ENCODE measurements at regions not wholly inside any gene's neighbourhood (a gene's known extent, or its start where the extent isn't known, plus 50 kb on each side); places are given as distances from the start of the nearest gene placed in this dataset.

- ChIA-PET CTCF (ENCODE audit: unreplicated experiment) (interaction anchor here (1.0 to 1.2 kb wide), 2 partner anchors 13 to 70 kb away, joined by 3 read pairs; no protein-coding TSS in a partner anchor), POLR2A (interaction anchor here (0.6 to 22.5 kb wide), 34 partner anchors 8 to 1676 kb away, joined by 3 to 505 read pairs (median 8); partner anchors contain the start of gene HMGN4)
- Histone ChIP-seq H3K4me3 (ENCODE audit: low read depth, low read length, poor library complexity, severe bottlenecking) (peak overlapping the region; percentile 91), H3K27ac (ENCODE audit: low read depth, low read length, poor library complexity, severe bottlenecking) (peak overlapping the region; percentile 93), H2AFZ (ENCODE audit: low read length) (no peak overlapping the region), H3K79me2 (ENCODE audit: insufficient read depth, low read depth, low read length) (peaks cover 16% of the 10 kb centered on the region; the same call in 1 of the 2 replicates), H3K4me2 (ENCODE audit: low read length) (peak overlapping the region; percentile 92), H3K36me3 (ENCODE audit: insufficient read depth, low read length) (peaks cover 8% of the 10 kb centered on the region), H3K9me3 (ENCODE audit: low read length) (no peaks in the 10 kb centered on the region), H3K9me2 (ENCODE audit: insufficient read depth, low read length) (no peaks in the 10 kb centered on the region), H3K4me1 (ENCODE audit: insufficient read depth, low read length, poor library complexity, severe bottlenecking) (peaks cover 31% of the 10 kb centered on the region), H4K20me1 (ENCODE audit: insufficient read depth, low read length) (no peaks in the 10 kb centered on the region; the same call in 1 of the 2 replicates)
- peak; percentile 87 for DNase-seq (ENCODE audit: low spot score)
- TF ChIP-seq EZH2phosphoT487 (IDR thresholded peaks at IDR 0.05; ENCODE audit: borderline replicate concordance, low read depth, low read length), result no peak
- no TSS peak for BruUV-seq (replicated peaks)
- intact Hi-C loops (cut with micrococcal nuclease; ENCODE audit: unreplicated experiment), result loop anchor here (5.0 kb wide), 4 partner anchors 76 to 1696 kb away; a partner anchor contains a TSS
Measured at GRCh38 chr6:26195924-26196845, 109.0 kb downstream of the HFE start.

- ChIA-PET CTCF (ENCODE audit: unreplicated experiment) (interaction anchor here (1.0 to 1.2 kb wide), 2 partner anchors 14 to 69 kb away, joined by 3 read pairs; no protein-coding TSS in a partner anchor), POLR2A (interaction anchor here (0.6 to 22.5 kb wide), 50 partner anchors 8 to 1696 kb away, joined by 3 to 505 read pairs (median 5); a partner anchor contains a TSS)
- Histone ChIP-seq H3K9me3 (ENCODE audit: low read length) (no peaks in the 10 kb centered on the region), H3K27ac (ENCODE audit: low read depth, low read length, poor library complexity, severe bottlenecking) (peak overlapping the region; percentile 93), H3K4me3 (ENCODE audit: low read depth, low read length, poor library complexity, severe bottlenecking) (peak overlapping the region; percentile 91), H3K4me2 (ENCODE audit: low read length) (peak overlapping the region; percentile 92), H2AFZ (ENCODE audit: low read length) (no peak overlapping the region), H3K4me1 (ENCODE audit: insufficient read depth, low read length, poor library complexity, severe bottlenecking) (peaks cover 39% of the 10 kb centered on the region), H3K36me3 (ENCODE audit: insufficient read depth, low read length) (peaks cover 8% of the 10 kb centered on the region), H3K79me2 (ENCODE audit: insufficient read depth, low read depth, low read length) (peaks cover 16% of the 10 kb centered on the region; the same call in 1 of the 2 replicates), H3K9me2 (ENCODE audit: insufficient read depth, low read length) (no peaks in the 10 kb centered on the region), H4K20me1 (ENCODE audit: insufficient read depth, low read length) (no peaks in the 10 kb centered on the region; the same call in 1 of the 2 replicates)
- peak; percentile 96 for DNase-seq (ENCODE audit: low spot score)
- intact Hi-C loops (cut with micrococcal nuclease; ENCODE audit: unreplicated experiment), result loop anchor here (1.0 to 5.0 kb wide), 6 partner anchors 8 to 1695 kb away; a partner anchor contains a TSS
- BruUV-seq (replicated peaks), result TSS peak; percentile 86
- TF ChIP-seq CTCF (conservative IDR thresholded peaks at IDR 0.05; ENCODE audit: low read length) (peak; percentile 31; the same call in 1 of the 2 replicates), EZH2phosphoT487 (IDR thresholded peaks at IDR 0.05; ENCODE audit: borderline replicate concordance, low read depth, low read length) (no peak)
Measured at GRCh38 chr6:26196846-26197635, 109.8 kb downstream of the HFE start.

GRCh38 chr6:26197636-26197932, 110.4 kb downstream of the HFE start:
- peaks cover 16% of the 10 kb centered on the region; the same call in 1 of the 2 replicates for H3K79me2 ChIP-seq (ENCODE audit: insufficient read depth, low read depth, low read length)
- DNase-seq (ENCODE audit: low spot score), result no peak
- peak overlapping the region; percentile 93 for H3K27ac ChIP-seq (ENCODE audit: low read depth, low read length, poor library complexity, severe bottlenecking)
- CTCF ChIA-PET (ENCODE audit: unreplicated experiment), result interaction anchor here (1.2 kb wide), 1 partner anchor 69 kb away, joined by 3 read pairs; no protein-coding TSS in a partner anchor
- no peak overlapping the region for H2AFZ ChIP-seq (ENCODE audit: low read length)
- H3K4me3 ChIP-seq (ENCODE audit: low read depth, low read length, poor library complexity, severe bottlenecking), result peak overlapping the region; percentile 91
- intact Hi-C loops (cut with micrococcal nuclease; ENCODE audit: unreplicated experiment), result loop anchor here (1.0 to 5.0 kb wide), 6 partner anchors 8 to 1695 kb away; a partner anchor contains a TSS
- no TSS peak for BruUV-seq (replicated peaks)
- H4K20me1 ChIP-seq (ENCODE audit: insufficient read depth, low read length), result no peaks in the 10 kb centered on the region; the same call in 1 of the 2 replicates
- no peaks in the 10 kb centered on the region for H3K9me2 ChIP-seq (ENCODE audit: insufficient read depth, low read length)
- peak overlapping the region; percentile 92 for H3K4me2 ChIP-seq (ENCODE audit: low read length)
- peaks cover 45% of the 10 kb centered on the region for H3K4me1 ChIP-seq (ENCODE audit: insufficient read depth, low read length, poor library complexity, severe bottlenecking)
- POLR2A ChIA-PET, result interaction anchor here (0.6 to 22.5 kb wide), 47 partner anchors 8 to 1695 kb away, joined by 3 to 505 read pairs (median 6); a partner anchor contains a TSS
- no peak for TF ChIP-seq CTCF (conservative IDR thresholded peaks at IDR 0.05; ENCODE audit: low read length)
- H3K9me3 ChIP-seq (ENCODE audit: low read length), result no peaks in the 10 kb centered on the region
- H3K36me3 ChIP-seq (ENCODE audit: insufficient read depth, low read length), result peaks cover 8% of the 10 kb centered on the region
